ENCODE measurements at regions not wholly inside any gene's neighbourhood (a gene's known extent, or its start where the extent isn't known, plus 50 kb on each side); places are given as distances from the start of the nearest gene placed in this dataset.

- no peak overlapping the region for H2BK5ac ChIP-seq (ENCODE audit: low read depth, low read length, poor library complexity, severe bottlenecking)
- no peak overlapping the region for H4K8ac ChIP-seq (ENCODE audit: low read length)
- no peaks in the 10 kb centered on the region for H3K36me3 ChIP-seq (ENCODE audit: control insufficient read depth in 1 of 2, insufficient read depth in 2 of 2, low read depth in 1 of 2, low read length in 2 of 2)
- no peaks in the 10 kb centered on the region for H3K4me1 ChIP-seq (ENCODE audit: control insufficient read depth, insufficient read depth, low read depth, low read length)
- H3K4me2 ChIP-seq (ENCODE audit: low read length, poor library complexity, severe bottlenecking), result no peak overlapping the region
- H4K91ac ChIP-seq (ENCODE audit: low read length), result no peak overlapping the region
- no peak overlapping the region for H3K4me3 ChIP-seq (ENCODE audit: insufficient read depth in 1 of 2, low read depth in 1 of 2, low read length in 2 of 2)
- no peak overlapping the region for H2AK5ac ChIP-seq (ENCODE audit: low read length, severe bottlenecking)
- H3K79me1 ChIP-seq (replicated peaks; ENCODE audit: low read length, poor library complexity, severe bottlenecking), result no peaks in the 10 kb centered on the region
- H2BK12ac ChIP-seq (ENCODE audit: low read length in 2 of 2), result no peak overlapping the region
- no peak overlapping the region for H3K27ac ChIP-seq (ENCODE audit: low read length, poor library complexity, severe bottlenecking)
- H2AFZ ChIP-seq (ENCODE audit: low read depth, low read length), result no peak overlapping the region
- H3K4ac ChIP-seq (ENCODE audit: low read depth in 1 of 2, low read length in 2 of 2), result no peak overlapping the region
- no peaks in the 10 kb centered on the region for H3K9me3 ChIP-seq (ENCODE audit: control insufficient read depth, low read length)
- DNase-seq, result no peak
- no peak overlapping the region for H3K18ac ChIP-seq (ENCODE audit: low read depth in 1 of 2, low read length in 2 of 2)
- H3K14ac ChIP-seq (ENCODE audit: low read length in 2 of 2), result no peak overlapping the region
- no peak overlapping the region for H2BK120ac ChIP-seq (ENCODE audit: low read depth, low read length)
- no peak overlapping the region for H3K23ac ChIP-seq (ENCODE audit: low read length in 2 of 2)
- H3K27me3 ChIP-seq (ENCODE audit: control insufficient read depth in 1 of 2, insufficient read depth in 1 of 2, low read length in 2 of 2), result no peaks in the 10 kb centered on the region
- H2BK15ac ChIP-seq (ENCODE audit: low read depth, poor library complexity, severe bottlenecking), result no peak overlapping the region
- no peak overlapping the region for H3K9ac ChIP-seq (ENCODE audit: low read length)
- 67% methylated on average over 1 of the region's 2 CpGs for WGBS
Measured at GRCh38 chr12:22925623-22926022, 300.7 kb downstream of the ETNK1 start.

- H4K91ac ChIP-seq (ENCODE audit: low read length), result no peak overlapping the region
- H3K27me3 ChIP-seq (ENCODE audit: control insufficient read depth in 1 of 2, insufficient read depth in 1 of 2, low read length in 2 of 2), result no peaks in the 10 kb centered on the region
- peaks cover 2% of the 10 kb centered on the region for H3K4me1 ChIP-seq (ENCODE audit: control insufficient read depth, insufficient read depth, low read depth, low read length)
- H2BK120ac ChIP-seq (ENCODE audit: low read depth, low read length), result no peak overlapping the region
- no peaks in the 10 kb centered on the region for H3K9me3 ChIP-seq (ENCODE audit: control insufficient read depth, low read length)
- H3K36me3 ChIP-seq (ENCODE audit: control insufficient read depth in 1 of 2, insufficient read depth in 2 of 2, low read depth in 1 of 2, low read length in 2 of 2), result no peaks in the 10 kb centered on the region
- no peak overlapping the region for H3K27ac ChIP-seq (ENCODE audit: low read length, poor library complexity, severe bottlenecking)
- no peak for DNase-seq
- H3K18ac ChIP-seq (ENCODE audit: low read depth in 1 of 2, low read length in 2 of 2), result no peak overlapping the region
- no peak overlapping the region for H2BK15ac ChIP-seq (ENCODE audit: low read depth, poor library complexity, severe bottlenecking)
- no peak overlapping the region for H2BK5ac ChIP-seq (ENCODE audit: low read depth, low read length, poor library complexity, severe bottlenecking)
- H2AFZ ChIP-seq (ENCODE audit: low read depth, low read length), result no peak overlapping the region
- no peak overlapping the region for H3K14ac ChIP-seq (ENCODE audit: low read length in 2 of 2)
- H4K8ac ChIP-seq (ENCODE audit: low read length), result no peak overlapping the region
- no peak overlapping the region for H3K4me3 ChIP-seq (ENCODE audit: insufficient read depth in 1 of 2, low read depth in 1 of 2, low read length in 2 of 2)
- no peak overlapping the region for H2BK12ac ChIP-seq (ENCODE audit: low read length in 2 of 2)
- no peak overlapping the region for H3K4me2 ChIP-seq (ENCODE audit: low read length, poor library complexity, severe bottlenecking)
- H2AK5ac ChIP-seq (ENCODE audit: low read length, severe bottlenecking), result no peak overlapping the region
- WGBS, result no CpG with 5 or more reads among the region's 1 CpG
- H3K79me1 ChIP-seq (replicated peaks; ENCODE audit: low read length, poor library complexity, severe bottlenecking), result no peaks in the 10 kb centered on the region
- H3K4ac ChIP-seq (ENCODE audit: low read depth in 1 of 2, low read length in 2 of 2), result no peak overlapping the region
- H3K23ac ChIP-seq (ENCODE audit: low read length in 2 of 2), result no peak overlapping the region
- H3K9ac ChIP-seq (ENCODE audit: low read length), result no peak overlapping the region
Measured at GRCh38 chr12:22932431-22932830, 307.5 kb downstream of the ETNK1 start.

GRCh38 chr12:22935090-22935489 lies 310.1 kb downstream of the ETNK1 start:
- no peak overlapping the region for H2BK120ac ChIP-seq (ENCODE audit: low read depth, low read length)
- H2BK5ac ChIP-seq (ENCODE audit: low read depth, low read length, poor library complexity, severe bottlenecking), result no peak overlapping the region
- H2AFZ ChIP-seq (ENCODE audit: low read depth, low read length), result no peak overlapping the region
- no peak overlapping the region for H2AK5ac ChIP-seq (ENCODE audit: low read length, severe bottlenecking)
- no peak overlapping the region for H3K23ac ChIP-seq (ENCODE audit: low read length in 2 of 2)
- H3K14ac ChIP-seq (ENCODE audit: low read length in 2 of 2), result no peak overlapping the region
- H3K18ac ChIP-seq (ENCODE audit: low read depth in 1 of 2, low read length in 2 of 2), result no peak overlapping the region
- peaks cover 2% of the 10 kb centered on the region for H3K4me1 ChIP-seq (ENCODE audit: control insufficient read depth, insufficient read depth, low read depth, low read length)
- H4K91ac ChIP-seq (ENCODE audit: low read length), result no peak overlapping the region
- H3K4me2 ChIP-seq (ENCODE audit: low read length, poor library complexity, severe bottlenecking), result peak overlapping the region; percentile 74
- no peaks in the 10 kb centered on the region for H3K27me3 ChIP-seq (ENCODE audit: control insufficient read depth in 1 of 2, insufficient read depth in 1 of 2, low read length in 2 of 2)
- H3K9me3 ChIP-seq (ENCODE audit: control insufficient read depth, low read length), result no peaks in the 10 kb centered on the region
- no peak overlapping the region for H2BK15ac ChIP-seq (ENCODE audit: low read depth, poor library complexity, severe bottlenecking)
- H4K8ac ChIP-seq (ENCODE audit: low read length), result no peak overlapping the region
- 83% methylated on average over 10 of the region's 12 CpGs for WGBS
- no peak for DNase-seq
- H3K79me1 ChIP-seq (replicated peaks; ENCODE audit: low read length, poor library complexity, severe bottlenecking), result no peaks in the 10 kb centered on the region
- H3K27ac ChIP-seq (ENCODE audit: low read length, poor library complexity, severe bottlenecking), result no peak overlapping the region
- no peak overlapping the region for H3K4me3 ChIP-seq (ENCODE audit: insufficient read depth in 1 of 2, low read depth in 1 of 2, low read length in 2 of 2)
- H3K36me3 ChIP-seq (ENCODE audit: control insufficient read depth in 1 of 2, insufficient read depth in 2 of 2, low read depth in 1 of 2, low read length in 2 of 2), result no peaks in the 10 kb centered on the region
- no peak overlapping the region for H2BK12ac ChIP-seq (ENCODE audit: low read length in 2 of 2)
- no peak overlapping the region for H3K4ac ChIP-seq (ENCODE audit: low read depth in 1 of 2, low read length in 2 of 2)
- no peak overlapping the region for H3K9ac ChIP-seq (ENCODE audit: low read length)

- H2BK120ac ChIP-seq (ENCODE audit: low read depth, low read length), result no peak overlapping the region
- DNase-seq, result no peak
- H2AK5ac ChIP-seq (ENCODE audit: low read length, severe bottlenecking), result no peak overlapping the region
- H4K91ac ChIP-seq (ENCODE audit: low read length), result no peak overlapping the region
- H2BK12ac ChIP-seq (ENCODE audit: low read length in 2 of 2), result no peak overlapping the region
- H4K8ac ChIP-seq (ENCODE audit: low read length), result no peak overlapping the region
- H3K36me3 ChIP-seq (ENCODE audit: control insufficient read depth in 1 of 2, insufficient read depth in 2 of 2, low read depth in 1 of 2, low read length in 2 of 2), result no peaks in the 10 kb centered on the region
- no peak overlapping the region for H3K4ac ChIP-seq (ENCODE audit: low read depth in 1 of 2, low read length in 2 of 2)
- peak overlapping the region; percentile 74 for H3K4me2 ChIP-seq (ENCODE audit: low read length, poor library complexity, severe bottlenecking)
- H3K18ac ChIP-seq (ENCODE audit: low read depth in 1 of 2, low read length in 2 of 2), result no peak overlapping the region
- 86% methylated on average over 7 of the region's 7 CpGs for WGBS
- no peak overlapping the region for H2BK5ac ChIP-seq (ENCODE audit: low read depth, low read length, poor library complexity, severe bottlenecking)
- no peak overlapping the region for H3K9ac ChIP-seq (ENCODE audit: low read length)
- no peaks in the 10 kb centered on the region for H3K9me3 ChIP-seq (ENCODE audit: control insufficient read depth, low read length)
- no peak overlapping the region for H3K4me3 ChIP-seq (ENCODE audit: insufficient read depth in 1 of 2, low read depth in 1 of 2, low read length in 2 of 2)
- no peak overlapping the region for H2BK15ac ChIP-seq (ENCODE audit: low read depth, poor library complexity, severe bottlenecking)
- no peaks in the 10 kb centered on the region for H3K27me3 ChIP-seq (ENCODE audit: control insufficient read depth in 1 of 2, insufficient read depth in 1 of 2, low read length in 2 of 2)
- H3K14ac ChIP-seq (ENCODE audit: low read length in 2 of 2), result no peak overlapping the region
- no peak overlapping the region for H3K27ac ChIP-seq (ENCODE audit: low read length, poor library complexity, severe bottlenecking)
- H3K79me1 ChIP-seq (replicated peaks; ENCODE audit: low read length, poor library complexity, severe bottlenecking), result no peaks in the 10 kb centered on the region
- no peak overlapping the region for H3K23ac ChIP-seq (ENCODE audit: low read length in 2 of 2)
- H3K4me1 ChIP-seq (ENCODE audit: control insufficient read depth, insufficient read depth, low read depth, low read length), result peaks cover 2% of the 10 kb centered on the region
- no peak overlapping the region for H2AFZ ChIP-seq (ENCODE audit: low read depth, low read length)
Measured at GRCh38 chr12:22935501-22935900, 310.5 kb downstream of the ETNK1 start.

Data from mesenchymal stem cell (in vitro differentiated cells and primary cell).